ENCODE measurements at regions not wholly inside any gene's neighbourhood (a gene's known extent, or its start where the extent isn't known, plus 50 kb on each side); places are given as distances from the start of the nearest gene placed in this dataset.

- H3K9ac ChIP-seq (ENCODE audit: low read depth in 1 of 2, low read length in 2 of 2) = no peak overlapping the region
- no peaks in the 10 kb centered on the region for H3K36me3 ChIP-seq (ENCODE audit: control insufficient read depth in 2 of 2, insufficient read depth in 2 of 2, low read length in 2 of 2)
- no peak overlapping the region for H3K27ac ChIP-seq (ENCODE audit: low read depth in 2 of 2, low read length in 2 of 2)
Measured at GRCh38 chr16:49103298-49103697, 178.3 kb downstream of the CBLN1 start.

GRCh38 chr16:49101997-49102396 is 179.6 kb downstream of the CBLN1 start:
- Histone ChIP-seq H3K4me1 (ENCODE audit: control insufficient read depth in 2 of 2, insufficient read depth in 2 of 2, low read length in 2 of 2) (no peaks in the 10 kb centered on the region), H3K36me3 (ENCODE audit: control insufficient read depth in 2 of 2, insufficient read depth in 2 of 2, low read length in 2 of 2) (no peaks in the 10 kb centered on the region), H3K27ac (ENCODE audit: low read depth in 2 of 2, low read length in 2 of 2) (no peak overlapping the region), H3K27me3 (ENCODE audit: control insufficient read depth in 2 of 2, insufficient read depth in 2 of 2, low read length in 2 of 2) (no peaks in the 10 kb centered on the region), H3K4me3 (ENCODE audit: low read length in 2 of 2) (no peak overlapping the region), H3K9me3 (ENCODE audit: control insufficient read depth in 2 of 2, low read length in 2 of 2) (no peaks in the 10 kb centered on the region), H3K9ac (ENCODE audit: low read depth in 1 of 2, low read length in 2 of 2) (no peak overlapping the region)

More at GRCh38 chr16:49103298-49103697, 178.3 kb downstream of the CBLN1 start:
- H3K9me3 ChIP-seq (ENCODE audit: control insufficient read depth in 2 of 2, low read length in 2 of 2) = no peaks in the 10 kb centered on the region
- no peaks in the 10 kb centered on the region for H3K27me3 ChIP-seq (ENCODE audit: control insufficient read depth in 2 of 2, insufficient read depth in 2 of 2, low read length in 2 of 2)
- H3K4me1 ChIP-seq (ENCODE audit: control insufficient read depth in 2 of 2, insufficient read depth in 2 of 2, low read length in 2 of 2) = no peaks in the 10 kb centered on the region
- no peak overlapping the region for H3K4me3 ChIP-seq (ENCODE audit: low read length in 2 of 2)

- Histone ChIP-seq H3K9me3 (ENCODE audit: control insufficient read depth in 2 of 2, low read length in 2 of 2) (no peaks in the 10 kb centered on the region), H3K36me3 (ENCODE audit: control insufficient read depth in 2 of 2, insufficient read depth in 2 of 2, low read length in 2 of 2) (no peaks in the 10 kb centered on the region), H3K9ac (ENCODE audit: low read depth in 1 of 2, low read length in 2 of 2) (no peak overlapping the region), H3K4me3 (ENCODE audit: low read length in 2 of 2) (no peak overlapping the region), H3K27ac (ENCODE audit: low read depth in 2 of 2, low read length in 2 of 2) (no peak overlapping the region), H3K27me3 (ENCODE audit: control insufficient read depth in 2 of 2, insufficient read depth in 2 of 2, low read length in 2 of 2) (no peaks in the 10 kb centered on the region), H3K4me1 (ENCODE audit: control insufficient read depth in 2 of 2, insufficient read depth in 2 of 2, low read length in 2 of 2) (no peaks in the 10 kb centered on the region)
Measured at GRCh38 chr16:49100366-49100765, 181.3 kb downstream of the CBLN1 start.

DNA sequence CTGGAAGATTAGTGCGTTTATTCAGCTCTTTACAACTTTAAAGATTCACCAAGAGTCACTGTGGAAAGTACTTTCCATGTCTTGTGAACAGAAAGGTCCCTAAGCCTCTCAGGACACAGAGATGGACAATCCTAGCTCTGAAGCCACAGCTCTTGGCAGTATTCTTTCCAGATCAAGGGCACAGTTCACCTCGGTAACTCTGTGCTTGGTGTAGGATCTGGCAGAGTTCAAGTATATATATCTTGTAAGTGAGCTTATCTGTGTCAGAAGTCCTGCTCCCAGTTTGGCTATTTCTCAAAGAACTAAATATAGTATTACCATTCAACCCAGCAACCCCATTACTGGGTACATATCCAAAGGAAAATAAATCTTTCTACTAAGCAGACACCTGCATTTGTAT is 183.7 kb downstream of the CBLN1 start:
- H3K27ac ChIP-seq (ENCODE audit: low read depth in 2 of 2, low read length in 2 of 2) = no peak overlapping the region

DNA sequence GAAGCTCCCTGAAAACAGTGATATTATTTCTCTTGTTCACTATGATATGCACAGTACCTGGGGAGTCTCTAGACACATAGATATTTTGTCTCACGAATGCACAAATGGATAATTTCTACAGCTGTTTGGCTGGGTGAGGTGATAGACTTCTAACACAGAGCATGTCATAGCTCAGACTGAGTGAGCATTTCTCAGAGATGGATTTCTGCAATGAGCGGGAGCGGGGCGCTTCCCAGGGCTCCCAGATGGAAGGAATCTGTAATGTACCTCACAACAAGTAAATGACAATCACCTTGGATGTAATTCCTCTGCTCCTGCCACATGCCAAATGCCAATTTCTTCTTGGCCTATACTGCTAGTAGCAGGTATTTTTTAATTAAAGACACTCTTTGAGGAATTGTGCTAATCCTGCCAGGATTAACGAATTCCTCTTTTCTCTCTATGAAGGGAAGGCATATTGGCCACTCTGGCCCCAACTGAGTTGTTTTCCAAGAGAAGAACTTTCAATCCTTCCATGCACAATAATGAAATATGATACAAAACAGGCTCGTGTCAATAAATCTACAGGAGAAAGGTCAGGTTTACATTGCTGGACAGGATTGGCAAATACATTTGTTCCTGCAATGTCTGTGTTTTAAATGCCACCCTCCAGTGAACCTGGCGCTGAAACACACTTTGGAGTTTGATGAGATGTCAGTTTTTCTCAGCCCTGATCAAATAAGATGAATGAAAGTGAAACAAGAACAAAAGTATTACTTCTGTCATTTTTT is 185.3 kb downstream of the CBLN1 start:
- H3K9me3 ChIP-seq (ENCODE audit: control insufficient read depth in 2 of 2, low read length in 2 of 2) = no peaks in the 10 kb centered on the region
- no peaks in the 10 kb centered on the region for H3K27me3 ChIP-seq (ENCODE audit: control insufficient read depth in 2 of 2, insufficient read depth in 2 of 2, low read length in 2 of 2)
- H3K9ac ChIP-seq (ENCODE audit: low read depth in 1 of 2, low read length in 2 of 2) = no peak overlapping the region
- no peaks in the 10 kb centered on the region for H3K36me3 ChIP-seq (ENCODE audit: control insufficient read depth in 2 of 2, insufficient read depth in 2 of 2, low read length in 2 of 2)
- no peaks in the 10 kb centered on the region for H3K4me1 ChIP-seq (ENCODE audit: control insufficient read depth in 2 of 2, insufficient read depth in 2 of 2, low read length in 2 of 2)
- no peak overlapping the region for H3K4me3 ChIP-seq (ENCODE audit: low read length in 2 of 2)
- no peak overlapping the region for H3K27ac ChIP-seq (ENCODE audit: low read depth in 2 of 2, low read length in 2 of 2)

More for the DNA sequence above, 183.7 kb downstream of the CBLN1 start:
- no peak overlapping the region for H3K4me3 ChIP-seq (ENCODE audit: low read length in 2 of 2)
- H3K36me3 ChIP-seq (ENCODE audit: control insufficient read depth in 2 of 2, insufficient read depth in 2 of 2, low read length in 2 of 2) = no peaks in the 10 kb centered on the region
- H3K9ac ChIP-seq (ENCODE audit: low read depth in 1 of 2, low read length in 2 of 2) = no peak overlapping the region
- no peaks in the 10 kb centered on the region for H3K4me1 ChIP-seq (ENCODE audit: control insufficient read depth in 2 of 2, insufficient read depth in 2 of 2, low read length in 2 of 2)
- no peaks in the 10 kb centered on the region for H3K9me3 ChIP-seq (ENCODE audit: control insufficient read depth in 2 of 2, low read length in 2 of 2)
- H3K27me3 ChIP-seq (ENCODE audit: control insufficient read depth in 2 of 2, insufficient read depth in 2 of 2, low read length in 2 of 2) = no peaks in the 10 kb centered on the region

DNA sequence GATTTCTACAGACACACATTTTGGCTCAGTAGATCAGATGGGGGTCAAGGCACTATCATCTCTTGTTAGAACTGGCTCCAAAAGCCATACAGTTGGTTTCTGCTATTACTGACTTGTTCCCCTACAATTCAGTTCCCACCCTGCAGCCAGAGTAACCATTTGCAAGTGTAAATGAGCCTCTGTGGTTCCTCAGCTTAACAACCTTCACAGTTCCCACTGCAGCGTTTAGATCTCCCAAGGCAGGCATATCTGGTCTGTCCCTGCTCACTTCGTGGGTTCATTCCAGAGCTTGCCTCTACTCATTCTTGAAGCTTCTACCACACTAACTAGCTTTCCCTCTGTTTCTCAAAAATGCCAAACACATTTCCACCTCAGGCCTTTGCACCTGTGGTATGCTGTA is 186.1 kb downstream of the CBLN1 start:
- Histone ChIP-seq H3K36me3 (ENCODE audit: control insufficient read depth in 2 of 2, insufficient read depth in 2 of 2, low read length in 2 of 2) (no peaks in the 10 kb centered on the region), H3K4me3 (ENCODE audit: low read length in 2 of 2) (no peak overlapping the region), H3K4me1 (ENCODE audit: control insufficient read depth in 2 of 2, insufficient read depth in 2 of 2, low read length in 2 of 2) (no peaks in the 10 kb centered on the region), H3K27me3 (ENCODE audit: control insufficient read depth in 2 of 2, insufficient read depth in 2 of 2, low read length in 2 of 2) (no peaks in the 10 kb centered on the region), H3K9me3 (ENCODE audit: control insufficient read depth in 2 of 2, low read length in 2 of 2) (no peaks in the 10 kb centered on the region), H3K27ac (ENCODE audit: low read depth in 2 of 2, low read length in 2 of 2) (no peak overlapping the region), H3K9ac (ENCODE audit: low read depth in 1 of 2, low read length in 2 of 2) (no peak overlapping the region)

DNA sequence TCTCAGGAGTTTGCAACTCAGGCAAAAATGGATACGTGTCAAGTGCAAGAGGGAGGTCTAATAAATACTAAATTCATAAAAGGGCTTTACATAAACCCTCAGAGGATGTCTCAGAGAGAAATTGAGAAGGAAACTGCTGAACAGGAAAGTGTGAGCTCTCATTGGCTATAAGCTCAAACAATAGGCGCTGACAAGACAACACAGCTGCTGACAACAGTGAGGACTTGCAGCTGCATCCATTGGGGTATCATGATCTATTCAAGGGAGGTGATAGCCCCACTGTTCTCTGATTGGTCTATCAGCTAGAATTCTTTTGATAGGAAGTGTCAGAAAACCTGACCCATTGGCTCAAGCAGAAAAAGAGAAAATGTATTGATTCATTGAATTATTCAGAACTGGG is 187.2 kb downstream of the CBLN1 start:
- Histone ChIP-seq H3K27me3 (ENCODE audit: control insufficient read depth in 2 of 2, insufficient read depth in 2 of 2, low read length in 2 of 2) (no peaks in the 10 kb centered on the region), H3K9ac (ENCODE audit: low read depth in 1 of 2, low read length in 2 of 2) (no peak overlapping the region), H3K36me3 (ENCODE audit: control insufficient read depth in 2 of 2, insufficient read depth in 2 of 2, low read length in 2 of 2) (no peaks in the 10 kb centered on the region), H3K9me3 (ENCODE audit: control insufficient read depth in 2 of 2, low read length in 2 of 2) (no peaks in the 10 kb centered on the region), H3K27ac (ENCODE audit: low read depth in 2 of 2, low read length in 2 of 2) (no peak overlapping the region), H3K4me1 (ENCODE audit: control insufficient read depth in 2 of 2, insufficient read depth in 2 of 2, low read length in 2 of 2) (no peaks in the 10 kb centered on the region), H3K4me3 (ENCODE audit: low read length in 2 of 2) (no peak overlapping the region)

DNA sequence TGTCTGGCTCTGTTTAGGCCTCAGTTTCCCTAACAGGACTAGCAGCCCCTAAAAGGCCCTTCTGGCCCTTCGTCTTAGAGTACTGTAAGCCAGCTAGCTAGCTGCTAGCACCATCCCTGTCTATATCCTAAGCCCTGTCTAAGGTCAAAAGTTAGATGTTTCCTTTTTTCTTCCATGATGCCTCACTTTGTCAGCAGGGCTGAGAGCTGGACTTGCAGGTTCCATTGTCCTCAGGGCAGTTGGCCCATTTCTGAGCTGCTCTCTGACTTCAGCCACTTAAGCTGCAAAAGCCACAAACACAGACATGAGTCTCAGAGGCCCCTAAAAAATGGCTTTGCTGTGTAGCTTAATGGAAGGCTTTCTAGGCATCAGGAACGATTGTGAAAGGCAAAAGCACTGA is 187.7 kb downstream of the CBLN1 start:
- Histone ChIP-seq H3K9me3 (ENCODE audit: control insufficient read depth in 2 of 2, low read length in 2 of 2) (no peaks in the 10 kb centered on the region), H3K9ac (ENCODE audit: low read depth in 1 of 2, low read length in 2 of 2) (no peak overlapping the region), H3K36me3 (ENCODE audit: control insufficient read depth in 2 of 2, insufficient read depth in 2 of 2, low read length in 2 of 2) (no peaks in the 10 kb centered on the region), H3K4me3 (ENCODE audit: low read length in 2 of 2) (no peak overlapping the region), H3K27me3 (ENCODE audit: control insufficient read depth in 2 of 2, insufficient read depth in 2 of 2, low read length in 2 of 2) (no peaks in the 10 kb centered on the region), H3K4me1 (ENCODE audit: control insufficient read depth in 2 of 2, insufficient read depth in 2 of 2, low read length in 2 of 2) (no peaks in the 10 kb centered on the region), H3K27ac (ENCODE audit: low read depth in 2 of 2, low read length in 2 of 2) (no peak overlapping the region)

DNA sequence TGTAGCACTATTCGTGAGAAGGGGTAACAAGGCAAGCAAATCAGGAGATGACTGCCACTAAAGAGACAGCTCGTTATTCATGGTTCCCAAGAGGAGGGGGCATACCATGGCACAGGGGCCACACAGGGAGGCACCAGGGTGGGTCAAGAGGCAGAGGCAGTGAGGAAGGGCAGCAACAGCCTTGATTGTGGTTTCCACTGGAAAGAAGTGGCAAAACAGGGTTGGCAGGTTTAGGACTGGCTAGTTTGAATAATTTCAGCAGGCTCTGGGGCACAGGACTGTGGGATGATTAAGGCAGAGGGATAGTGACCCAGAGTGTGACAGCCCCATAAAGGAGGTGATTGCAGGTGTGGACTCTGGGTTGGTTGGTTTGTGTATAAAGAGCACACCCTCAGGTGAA is 188.9 kb downstream of the CBLN1 start:
- Histone ChIP-seq H3K27ac (ENCODE audit: low read depth in 2 of 2, low read length in 2 of 2) (no peak overlapping the region), H3K4me3 (ENCODE audit: low read length in 2 of 2) (no peak overlapping the region), H3K27me3 (ENCODE audit: control insufficient read depth in 2 of 2, insufficient read depth in 2 of 2, low read length in 2 of 2) (no peaks in the 10 kb centered on the region), H3K36me3 (ENCODE audit: control insufficient read depth in 2 of 2, insufficient read depth in 2 of 2, low read length in 2 of 2) (no peaks in the 10 kb centered on the region), H3K4me1 (ENCODE audit: control insufficient read depth in 2 of 2, insufficient read depth in 2 of 2, low read length in 2 of 2) (no peaks in the 10 kb centered on the region), H3K9ac (ENCODE audit: low read depth in 1 of 2, low read length in 2 of 2) (no peak overlapping the region), H3K9me3 (ENCODE audit: control insufficient read depth in 2 of 2, low read length in 2 of 2) (no peaks in the 10 kb centered on the region)

- no peaks in the 10 kb centered on the region for H3K4me1 ChIP-seq (ENCODE audit: control insufficient read depth in 2 of 2, insufficient read depth in 2 of 2, low read length in 2 of 2)
- H3K9me3 ChIP-seq (ENCODE audit: control insufficient read depth in 2 of 2, low read length in 2 of 2) = no peaks in the 10 kb centered on the region
- no peaks in the 10 kb centered on the region for H3K27me3 ChIP-seq (ENCODE audit: control insufficient read depth in 2 of 2, insufficient read depth in 2 of 2, low read length in 2 of 2)
- H3K27ac ChIP-seq (ENCODE audit: low read depth in 2 of 2, low read length in 2 of 2) = no peak overlapping the region
- H3K4me3 ChIP-seq (ENCODE audit: low read length in 2 of 2) = no peak overlapping the region
- H3K36me3 ChIP-seq (ENCODE audit: control insufficient read depth in 2 of 2, insufficient read depth in 2 of 2, low read length in 2 of 2) = no peaks in the 10 kb centered on the region
- no peak overlapping the region for H3K9ac ChIP-seq (ENCODE audit: low read depth in 1 of 2, low read length in 2 of 2)
Measured at GRCh38 chr16:49089533-49089932, 192.1 kb downstream of the CBLN1 start.
